NAMALWA (cell line): ENCODE measurements at regions not wholly inside any gene's neighbourhood (a gene's known extent, or its start where the extent isn't known, plus 50 kb on each side); places are given as distances from the start of the nearest gene placed in this dataset.

Experiments used
- DNase-seq: peaks from one replicate; pipeline ENCODE4 v3.0.0-alpha.2; 2015; ENCODE audit warnings: low spot score

- no peak for DNase-seq
These were observed 536.0 kb upstream of the CDH2 start for GRCh38 chr18:28712796-28713425.

GRCh38 chr18:28712172-28712571 is 535.2 kb upstream of the CDH2 start:
- DNase-seq, result no peak

DNA sequence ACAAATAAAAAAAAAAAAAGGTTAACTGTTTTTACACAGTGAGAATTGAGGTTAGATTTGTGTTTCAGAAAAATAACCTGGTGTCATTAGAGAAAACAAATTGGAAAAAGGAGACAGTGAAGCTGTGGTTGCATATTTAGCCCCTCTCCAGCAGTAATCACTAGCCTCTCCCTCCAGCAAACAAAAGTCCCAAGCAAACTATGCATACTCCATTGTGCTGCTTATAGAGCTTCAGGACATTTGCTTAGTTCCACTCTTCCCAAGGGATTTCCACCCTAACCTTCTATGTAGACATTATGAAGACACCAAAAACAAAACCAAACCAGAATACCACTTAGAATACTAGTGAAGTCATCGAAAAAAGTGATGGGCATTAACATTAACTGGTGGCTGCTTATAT is 534.2 kb upstream of the CDH2 start:
- DNase-seq, result no peak

- DNase-seq, result no peak
These were observed 530.1 kb upstream of the CDH2 start for GRCh38 chr18:28707006-28707405.

GRCh38 chr18:28706397-28706796 is 529.5 kb upstream of the CDH2 start:
- DNase-seq, result no peak

DNA sequence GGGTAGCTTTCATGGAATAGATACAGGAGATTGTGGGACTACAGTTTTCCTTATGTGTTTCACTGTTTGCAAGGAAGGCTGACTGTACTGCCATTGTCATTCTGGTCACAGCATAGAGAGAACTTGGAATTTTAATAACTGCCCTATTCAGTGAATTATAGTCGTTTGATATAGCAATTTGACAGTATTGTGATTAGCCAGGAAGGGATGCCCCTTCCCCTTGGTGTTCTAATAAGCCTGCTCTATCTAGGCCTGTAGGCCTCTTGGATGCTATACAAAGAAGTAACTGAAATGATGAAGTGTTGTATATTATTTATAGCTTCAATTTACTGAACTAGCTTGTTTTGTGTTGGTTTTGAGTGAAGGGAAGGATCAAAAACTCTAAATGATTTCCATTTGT is 528.6 kb upstream of the CDH2 start:
- no peak for DNase-seq

DNA sequence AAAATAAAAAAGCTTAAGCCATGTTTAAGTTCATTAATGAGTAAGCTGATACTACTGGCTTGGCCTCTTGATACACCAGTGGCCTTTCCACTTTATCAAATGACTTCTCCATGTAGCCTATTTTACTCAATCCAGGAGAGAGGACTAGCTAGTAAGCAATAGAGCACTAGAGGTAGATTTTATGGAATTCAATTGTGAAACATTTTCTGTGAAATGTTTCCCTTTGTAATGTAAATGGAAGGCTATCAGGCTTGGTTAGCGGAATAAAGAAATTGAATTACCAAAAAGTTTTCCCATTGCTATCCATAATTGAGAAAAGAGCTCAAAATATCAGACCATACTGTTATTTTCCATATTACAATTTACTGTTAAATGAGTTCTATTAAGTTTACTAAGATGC is 515.4 kb upstream of the CDH2 start:
- DNase-seq, result no peak

DNA sequence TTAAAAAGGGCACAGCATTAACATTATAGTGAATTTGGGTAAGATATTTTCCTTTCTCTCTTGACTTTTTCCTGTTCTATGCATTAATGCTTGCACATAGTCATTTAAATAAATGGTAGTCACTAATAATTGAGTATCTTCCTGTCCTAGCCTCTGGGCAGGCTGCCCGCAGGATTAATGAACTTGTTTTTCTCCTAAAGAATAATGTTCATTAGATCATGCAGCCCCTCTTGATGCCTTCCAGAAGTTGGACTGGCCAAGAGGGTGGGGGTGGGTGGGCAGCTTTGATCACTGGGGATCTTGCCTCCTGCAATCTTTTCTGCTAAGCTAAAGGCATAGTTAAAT is 514.5 kb upstream of the CDH2 start:
- no peak for DNase-seq

DNA sequence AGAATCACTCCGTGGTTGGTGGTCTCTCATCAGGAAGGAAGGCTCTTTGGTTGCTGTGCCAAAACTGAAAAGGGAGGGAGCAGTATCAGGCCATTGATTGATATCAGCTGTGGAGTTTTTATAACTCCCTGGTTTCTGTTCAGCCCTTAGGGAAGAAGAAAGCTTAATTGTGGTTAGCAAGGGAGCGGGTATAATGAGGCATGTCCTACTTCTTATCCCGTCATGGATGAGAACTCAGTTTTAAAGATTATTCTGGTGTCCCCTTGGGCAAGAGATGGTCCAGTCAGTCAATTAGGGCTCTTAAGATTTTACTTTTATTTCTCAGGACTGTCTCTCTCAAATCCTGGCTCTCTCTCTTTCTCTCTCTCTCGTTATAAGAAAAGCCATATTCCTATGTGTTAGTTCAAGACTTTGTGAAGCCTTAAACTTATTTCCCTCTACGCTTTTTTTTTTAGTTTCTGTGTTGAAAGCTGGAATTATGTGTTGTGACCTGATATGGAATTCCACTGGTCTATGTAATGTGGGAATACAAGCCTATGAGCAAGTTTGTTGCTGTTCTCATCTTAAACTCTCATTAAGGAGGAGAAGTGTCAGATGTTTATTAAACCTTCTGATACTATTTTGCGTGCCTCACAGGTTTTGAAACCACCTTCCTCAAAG is 514.0 kb upstream of the CDH2 start:
- no peak for DNase-seq

DNA sequence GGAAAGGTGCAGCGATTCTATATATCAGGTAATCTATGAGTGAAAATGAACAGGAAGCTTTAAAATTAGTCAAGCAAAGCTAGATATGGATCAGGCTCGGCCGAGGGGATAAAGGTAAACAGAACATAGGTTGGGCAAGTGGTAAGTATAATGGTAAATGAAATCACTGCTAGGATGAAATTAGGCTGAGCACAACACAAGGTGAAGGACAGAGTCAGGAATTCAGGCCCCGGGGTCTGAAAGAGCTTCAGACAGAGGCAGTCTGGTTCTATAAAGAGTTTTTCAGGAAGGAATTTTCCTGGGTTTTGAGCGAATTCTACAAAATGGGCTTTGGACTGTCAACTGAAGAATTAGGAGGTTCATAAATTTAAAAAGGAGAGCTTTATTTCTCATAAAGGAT is 513.2 kb upstream of the CDH2 start:
- no peak for DNase-seq

- DNase-seq, result no peak
These were observed 512.7 kb upstream of the CDH2 start for GRCh38 chr18:28689588-28689987.

DNA sequence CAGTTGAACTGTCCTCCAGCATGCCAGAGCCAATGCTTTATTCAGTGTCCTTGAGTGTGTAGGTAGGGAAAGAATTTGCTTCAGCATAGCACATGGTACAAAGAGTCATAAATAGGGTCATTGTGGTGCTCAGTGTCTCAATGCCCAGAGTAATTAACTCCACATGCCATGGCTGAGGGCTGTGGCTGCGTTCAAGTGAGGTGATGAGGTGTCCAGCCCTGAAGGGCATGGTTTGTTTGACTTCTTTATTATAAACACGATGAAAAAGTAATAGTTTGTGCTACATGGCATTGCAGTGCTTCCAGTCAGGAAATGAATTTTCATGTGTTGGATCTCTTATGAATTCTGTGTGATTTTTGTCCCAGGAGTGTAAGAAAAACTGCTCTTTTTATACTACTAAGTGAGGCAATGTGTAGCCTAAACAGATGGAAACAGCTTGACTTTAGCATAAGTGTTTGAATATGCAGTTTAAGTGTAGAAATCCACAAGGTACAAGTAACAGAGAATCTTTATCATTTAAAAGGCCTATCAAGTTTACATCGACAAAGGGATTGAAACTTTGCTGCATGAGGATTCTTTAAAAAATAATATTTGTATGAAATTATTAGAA is 507.9 kb upstream of the CDH2 start:
- no peak for DNase-seq

DNA sequence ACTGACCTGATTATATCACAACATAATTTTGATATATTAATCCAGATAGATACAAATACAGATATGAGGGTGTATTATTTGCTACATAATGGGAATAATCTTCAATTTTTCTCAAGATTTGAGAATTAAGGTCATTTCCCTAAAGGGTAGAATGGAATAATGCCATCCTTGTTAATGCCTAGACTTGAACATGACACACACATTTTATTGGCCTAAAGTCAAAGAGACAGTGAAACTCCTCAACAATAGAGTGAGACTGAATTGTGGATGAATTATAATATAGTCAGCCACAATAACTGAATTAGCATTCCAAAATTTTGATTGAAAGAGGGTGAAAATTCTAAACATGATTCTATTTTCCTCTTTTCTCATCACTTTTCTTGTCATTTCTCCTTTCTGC is 506.0 kb upstream of the CDH2 start:
- no peak for DNase-seq

GRCh38 chr18:28669165-28669564 is 492.2 kb upstream of the CDH2 start:
- DNase-seq, result no peak

DNA sequence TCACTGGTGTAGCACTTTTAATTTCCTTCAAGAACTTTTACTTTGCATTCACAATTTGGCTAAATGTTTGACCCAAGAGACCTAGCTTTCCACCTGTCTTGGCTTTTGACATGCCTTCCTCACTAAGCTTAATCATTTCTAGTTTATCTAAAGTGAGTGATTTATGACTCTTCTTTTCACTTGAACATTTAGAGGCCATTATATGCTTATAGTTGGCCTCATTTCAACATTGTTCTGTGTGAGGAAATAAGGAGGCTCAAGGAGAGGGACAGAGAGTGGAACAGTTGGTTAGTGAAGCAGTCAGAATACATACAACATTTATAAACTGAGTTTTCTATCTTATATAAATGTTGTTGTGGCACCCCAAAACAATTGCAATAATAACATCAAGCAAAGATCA is 489.3 kb upstream of the CDH2 start:
- no peak for DNase-seq

GRCh38 chr18:28657961-28658360 is 481.0 kb upstream of the CDH2 start:
- no peak for DNase-seq

- no peak for DNase-seq
These were observed 475.7 kb upstream of the CDH2 start for GRCh38 chr18:28652654-28653053.

DNA sequence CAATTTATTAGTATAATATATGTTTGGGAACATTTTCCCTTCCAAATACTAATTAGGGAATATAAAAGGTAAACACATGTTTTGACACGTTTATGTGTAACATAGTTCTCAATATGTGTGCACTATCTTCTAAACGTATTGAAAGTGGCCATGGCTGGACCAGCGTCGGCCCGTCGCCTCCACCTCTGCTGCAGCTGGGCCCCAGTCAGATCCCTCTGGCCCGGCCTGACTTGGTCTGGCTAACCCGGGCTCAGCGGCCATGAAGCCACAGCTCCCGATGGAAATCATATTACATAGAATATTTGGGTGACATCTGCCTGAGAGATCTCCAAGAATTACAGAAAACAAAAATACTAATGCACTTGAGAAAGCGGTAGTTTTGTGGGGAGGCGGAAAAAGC is 474.4 kb upstream of the CDH2 start:
- DNase-seq, result no peak

GRCh38 chr18:28650860-28651259 is 473.9 kb upstream of the CDH2 start:
- no peak for DNase-seq

DNA sequence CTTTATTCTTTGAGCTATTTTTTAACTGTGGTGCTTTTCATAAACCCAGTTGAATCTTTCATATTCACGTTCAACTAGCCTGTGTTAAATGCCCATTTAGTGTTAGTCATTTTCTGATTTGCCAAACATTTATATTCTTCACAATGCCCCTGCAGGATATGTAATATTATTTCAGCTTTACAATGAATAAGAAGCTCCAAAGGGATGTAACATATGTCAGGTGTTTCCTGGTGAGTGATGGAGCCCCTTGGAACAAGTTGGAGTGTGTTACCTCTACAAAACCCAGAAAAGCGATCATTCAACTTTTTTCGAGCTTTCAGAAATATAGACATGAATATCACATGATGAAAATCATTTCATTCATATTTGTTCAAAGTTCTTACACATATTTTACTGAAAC is 471.0 kb upstream of the CDH2 start:
- no peak for DNase-seq

GRCh38 chr18:28637897-28638296 is 461.0 kb upstream of the CDH2 start:
- no peak for DNase-seq

DNA sequence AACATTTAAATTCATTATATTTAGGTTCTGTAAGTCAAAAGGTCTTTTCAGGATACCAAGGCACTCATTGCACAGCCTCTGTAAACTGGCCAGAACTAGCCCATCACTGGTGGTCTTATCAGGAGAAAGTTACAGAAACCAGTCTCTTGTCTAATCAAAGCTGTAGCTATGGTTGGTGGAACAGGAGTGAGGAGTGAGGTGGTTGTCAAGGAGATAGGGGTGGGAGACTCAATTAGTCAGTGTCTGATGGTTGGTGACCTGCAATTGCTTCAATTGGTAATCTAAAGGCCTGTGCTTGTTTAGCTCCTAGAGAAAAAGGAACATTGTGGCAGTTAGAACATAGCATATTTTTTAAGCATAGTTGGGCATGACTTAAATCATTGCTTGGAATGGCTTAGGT is 458.6 kb upstream of the CDH2 start:
- DNase-seq, result no peak

- no peak for DNase-seq
These were observed 449.8 kb upstream of the CDH2 start for GRCh38 chr18:28626756-28627155.

DNA sequence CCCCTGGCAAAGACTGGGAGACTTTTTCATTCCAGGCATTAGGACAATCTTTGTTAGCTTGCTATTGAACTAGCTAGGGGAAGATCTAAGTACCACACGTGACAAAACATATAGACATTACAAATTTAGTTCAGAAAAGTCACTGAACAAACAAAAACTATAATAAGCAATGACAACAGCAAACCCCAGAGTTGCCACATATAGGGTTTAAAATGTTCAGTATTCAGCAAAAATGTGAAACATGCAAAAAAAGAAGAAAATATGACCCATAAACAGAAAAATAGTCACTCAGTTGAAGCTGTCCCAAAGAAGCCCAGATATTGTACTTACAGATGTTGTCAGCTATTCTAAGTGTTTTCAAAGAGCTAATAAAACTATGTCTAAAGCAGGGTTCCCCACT is 431.1 kb upstream of the CDH2 start:
- DNase-seq, result no peak
